Skeletal muscle satellite cell (primary cell): ENCODE measurements at regions not wholly inside any gene's neighbourhood (a gene's known extent, or its start where the extent isn't known, plus 50 kb on each side); places are given as distances from the start of the nearest gene placed in this dataset.
A peak's percentile ranks its signal among the peaks of the same experiment; 100 is the strongest.
"Not testable (repeated sequence)": the region's sequence is repeated elsewhere in the genome, so short reads cannot be mapped to it uniquely, and the experiment has no call there.

Experiments used
- H3K27me3 ChIP-seq: 2 replicates; pipeline ENCODE4 v1.7.0; 2013; ENCODE audit warnings: low read length; ENCODE audit not compliant: control insufficient read depth, insufficient read depth
- H3K36me3 ChIP-seq: 2 replicates; pipeline ENCODE4 v1.7.0; 2013; ENCODE audit warnings: mild to moderate bottlenecking, control low read depth, low read length; ENCODE audit not compliant: insufficient read depth
- H3K4me1 ChIP-seq: 2 replicates; pipeline ENCODE4 v1.7.0; 2013; ENCODE audit warnings: low read length; ENCODE audit not compliant: control insufficient read depth, insufficient read depth
- H3K4me2 ChIP-seq: 2 replicates; pipeline ENCODE4 v1.7.0; 2013; ENCODE audit warnings: mild to moderate bottlenecking, low read length
- H3K4me3 ChIP-seq: 2 replicates; pipeline ENCODE4 v1.7.0; 2013; ENCODE audit warnings: low read length
- H3K9ac ChIP-seq: 2 replicates; pipeline ENCODE4 v1.7.0; 2013; ENCODE audit warnings: mild to moderate bottlenecking, low read depth, low read length, moderate library complexity
- H3K9me3 ChIP-seq: replicated peaks from 2 replicates; pipeline ENCODE4 v1.7.0; 2013; ENCODE audit warnings: mild to moderate bottlenecking, control low read depth, low read length

DNA sequence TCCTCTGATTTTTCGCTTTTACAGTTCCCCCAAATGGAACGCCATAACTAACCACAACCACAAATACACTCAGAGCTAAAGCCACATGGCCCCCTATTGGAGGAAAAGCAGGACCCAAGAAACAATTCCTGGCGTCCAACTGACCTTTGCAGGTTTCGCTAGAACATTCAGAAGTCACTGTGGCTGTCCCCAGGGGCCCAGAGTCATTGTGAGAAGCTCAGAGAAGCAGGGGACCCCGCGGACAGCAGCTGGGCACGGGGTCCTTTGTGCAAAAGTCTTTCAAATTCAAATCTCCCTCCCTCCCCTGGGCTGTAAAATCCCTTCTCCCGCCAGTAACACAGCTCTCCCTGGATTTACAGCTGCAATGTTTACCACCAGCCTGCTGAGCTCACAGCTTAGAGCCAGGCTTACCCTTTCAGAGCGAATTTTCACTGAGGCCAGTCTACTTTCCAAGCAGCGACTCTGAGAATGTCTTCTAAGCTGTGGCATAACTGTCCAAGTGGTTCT, 214.8 kb downstream of the CRLF2 start:
- peaks cover 5% of the 10 kb centered on the region for H3K9me3 ChIP-seq
- H3K36me3 ChIP-seq, result no peaks in the 10 kb centered on the region
- no peak overlapping the region for H3K4me2 ChIP-seq
- H3K4me1 ChIP-seq, result no peaks in the 10 kb centered on the region
- no peak overlapping the region for H3K4me3 ChIP-seq
- H3K9ac ChIP-seq, result no peak overlapping the region
- H3K27me3 ChIP-seq, result no peaks in the 10 kb centered on the region

DNA sequence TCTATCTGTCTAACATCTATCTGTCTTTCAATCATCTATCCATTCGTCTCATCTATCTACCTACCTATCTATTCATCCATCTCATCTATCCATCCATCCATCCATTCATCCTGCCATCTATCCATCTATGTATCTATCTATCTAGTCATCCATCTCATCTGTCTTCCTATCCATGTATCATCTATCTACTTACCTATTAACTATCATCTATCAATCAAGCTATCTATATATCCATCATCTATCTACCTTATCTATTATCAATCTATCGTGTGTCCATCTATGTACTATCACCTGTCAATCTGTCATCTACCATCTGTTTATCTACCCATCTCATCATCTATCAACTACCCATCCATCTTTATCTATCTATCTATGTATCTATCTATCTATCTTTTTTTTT, 217.7 kb downstream of the CRLF2 start:
- Histone ChIP-seq H3K36me3 (no peaks in the 10 kb centered on the region), H3K27me3 (no peaks in the 10 kb centered on the region), H3K4me1 (no peaks in the 10 kb centered on the region), H3K9me3 (peaks cover 5% of the 10 kb centered on the region), H3K4me3 (no peak overlapping the region), H3K4me2 (no peak overlapping the region), H3K9ac (no peak overlapping the region)

DNA sequence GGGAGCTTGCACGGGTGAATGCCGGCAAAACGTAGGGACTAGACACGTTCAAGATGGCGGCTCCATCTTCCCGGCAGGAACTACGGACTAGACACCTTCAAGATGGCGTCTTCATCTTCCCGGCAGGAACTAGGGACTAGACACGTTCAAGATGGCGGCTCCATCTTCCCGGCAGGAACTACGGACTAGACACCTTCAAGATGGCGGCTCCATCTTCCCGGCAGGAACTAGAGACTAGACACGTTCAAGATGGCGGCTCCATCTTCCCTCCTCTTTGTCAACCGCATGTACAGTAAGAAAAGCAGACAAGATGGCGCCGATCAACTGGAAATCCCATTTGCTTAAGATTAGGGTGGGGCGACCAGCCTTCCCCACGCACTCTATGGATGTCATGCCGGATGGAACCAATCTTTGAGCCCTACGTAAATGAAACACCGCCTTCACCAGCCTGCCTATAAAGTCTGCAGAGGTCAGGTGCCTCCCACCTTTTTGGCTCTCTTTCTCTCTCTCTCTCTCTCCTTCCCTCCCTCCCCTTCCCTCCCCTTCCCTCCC, 222.4 kb downstream of the CRLF2 start:
- Histone ChIP-seq H3K9ac (peak overlapping the region; percentile 61), H3K4me1 (peaks cover 3% of the 10 kb centered on the region), H3K27me3 (no peaks in the 10 kb centered on the region), H3K36me3 (no peaks in the 10 kb centered on the region), H3K9me3 (peaks cover 5% of the 10 kb centered on the region), H3K4me3 (peak overlapping the region; percentile 65), H3K4me2 (peak overlapping the region; percentile 69)

DNA sequence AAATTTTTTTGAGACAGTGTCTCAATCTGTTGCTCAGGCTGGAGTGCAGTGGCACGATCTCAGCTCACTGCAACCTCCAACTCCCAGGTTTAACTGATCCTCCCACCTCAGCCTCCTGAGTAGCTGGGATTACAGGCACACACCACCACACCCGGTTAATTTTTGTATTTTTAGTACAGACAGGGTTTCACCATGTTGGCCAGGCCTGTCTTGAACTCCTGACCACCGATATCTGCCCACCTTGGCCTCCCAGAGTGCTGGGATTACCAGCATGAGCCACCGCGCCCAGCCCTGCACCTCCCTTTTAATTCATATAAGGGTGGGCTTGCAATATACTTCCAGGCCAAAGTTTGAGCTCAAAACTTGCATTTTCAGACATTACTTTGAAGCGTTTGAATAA, 223.9 kb downstream of the CRLF2 start:
- H3K36me3 ChIP-seq, H3K4me2 ChIP-seq, H3K4me3 ChIP-seq, H3K27me3 ChIP-seq, H3K9ac ChIP-seq, H3K4me1 ChIP-seq, H3K9me3 ChIP-seq: not testable (repeated sequence)

DNA sequence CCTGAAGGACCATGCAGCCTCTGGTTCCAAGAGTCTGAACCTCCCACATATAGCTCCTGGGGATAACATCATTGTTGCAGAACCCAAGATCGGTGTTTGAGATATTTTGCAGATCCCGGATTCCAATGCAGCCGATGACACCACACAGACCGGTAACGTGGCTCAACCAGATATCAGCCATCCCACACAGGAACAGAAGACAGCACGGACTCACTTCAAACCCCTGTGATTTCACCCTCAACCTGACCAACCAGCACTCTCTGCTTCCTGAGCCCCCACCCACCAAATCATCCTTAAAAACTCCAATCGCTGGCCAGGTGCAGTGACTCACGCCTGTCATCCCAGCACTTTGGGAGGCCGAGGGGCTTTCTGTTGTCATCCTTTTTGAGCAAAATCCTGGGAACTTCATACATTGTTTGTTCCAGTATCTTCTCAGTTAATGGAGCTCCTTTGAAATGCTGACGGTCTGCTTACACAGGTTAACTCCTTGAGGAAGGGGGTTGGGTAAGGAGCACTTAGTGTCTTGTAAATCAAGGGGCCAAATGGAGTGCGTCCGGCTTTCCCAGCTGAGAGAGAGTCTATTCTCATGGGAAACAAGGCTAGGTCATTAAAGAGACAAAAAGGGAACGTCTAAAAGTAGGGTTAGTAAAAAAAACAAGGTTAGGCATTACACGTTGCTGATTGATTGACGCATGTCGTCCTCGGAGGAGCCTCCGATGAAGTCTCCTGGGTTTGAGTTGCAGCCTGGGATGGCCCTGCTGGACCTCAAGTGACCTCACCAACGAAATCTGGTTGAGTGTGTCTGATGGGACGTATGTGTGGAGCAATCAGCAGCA, 230.4 kb downstream of the CRLF2 start:
- Histone ChIP-seq H3K4me1 (no peaks in the 10 kb centered on the region), H3K9me3 (peaks cover under 1% of the 10 kb centered on the region), H3K9ac (no peak overlapping the region), H3K36me3 (no peaks in the 10 kb centered on the region), H3K4me3 (no peak overlapping the region), H3K27me3 (no peaks in the 10 kb centered on the region), H3K4me2 (no peak overlapping the region)

DNA sequence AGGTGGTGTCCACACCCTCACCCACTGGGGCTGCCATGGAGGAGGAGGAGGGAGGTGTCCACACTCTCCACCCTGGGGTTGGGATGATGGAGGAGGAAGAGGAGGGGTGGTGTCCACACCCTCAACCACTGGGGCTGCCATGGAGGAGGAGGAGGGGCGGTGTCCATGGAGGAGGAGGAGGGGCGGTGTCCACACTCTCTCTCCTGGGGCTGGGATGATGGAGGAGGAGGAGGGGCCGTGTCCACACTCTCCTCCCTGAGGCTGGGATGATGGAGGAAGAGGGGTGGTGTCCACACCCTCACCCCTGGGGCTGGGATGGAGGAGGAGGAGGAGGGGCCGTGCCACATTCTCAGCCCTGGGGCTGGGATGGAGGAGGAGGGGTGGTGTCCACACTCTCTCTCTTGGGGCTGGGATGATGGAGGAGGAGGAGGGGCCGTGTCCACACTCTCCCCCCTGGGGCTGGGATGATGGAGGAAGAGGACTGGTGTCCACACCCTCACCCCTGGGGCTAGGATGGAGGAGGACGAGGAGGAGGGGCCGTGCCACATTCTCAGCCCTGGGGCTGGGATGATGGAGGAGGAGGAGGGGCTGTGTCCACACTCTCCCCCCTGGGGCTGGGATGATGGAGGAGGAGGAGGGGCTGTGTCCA, 231.7 kb downstream of the CRLF2 start:
- Histone ChIP-seq H3K9me3 (peaks cover 4% of the 10 kb centered on the region), H3K4me3 (no peak overlapping the region), H3K4me2 (no peak overlapping the region), H3K27me3 (no peaks in the 10 kb centered on the region), H3K4me1 (no peaks in the 10 kb centered on the region), H3K36me3 (no peaks in the 10 kb centered on the region), H3K9ac (no peak overlapping the region)

DNA sequence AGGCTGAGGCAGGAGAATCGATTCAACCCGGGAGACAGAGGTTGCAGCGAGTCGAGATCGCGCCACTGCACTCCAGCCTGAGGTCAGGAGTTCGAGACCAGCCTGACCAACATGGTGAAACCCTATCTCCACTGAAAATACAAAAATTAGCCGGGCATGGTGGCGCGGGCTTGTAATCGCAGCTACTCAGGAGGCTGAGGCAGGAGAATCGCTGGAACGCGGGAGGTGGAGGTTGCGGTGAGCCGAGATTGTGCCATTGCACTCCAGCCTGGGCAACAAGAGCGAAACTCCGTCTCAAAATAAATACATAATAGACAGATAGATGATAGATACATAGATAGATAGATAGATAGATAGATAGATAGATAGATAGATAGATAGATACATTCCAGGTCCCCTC, 233.3 kb downstream of the CRLF2 start:
- H3K4me1 ChIP-seq, H3K9ac ChIP-seq, H3K36me3 ChIP-seq, H3K4me3 ChIP-seq, H3K27me3 ChIP-seq, H3K9me3 ChIP-seq, H3K4me2 ChIP-seq: not testable (repeated sequence)

DNA sequence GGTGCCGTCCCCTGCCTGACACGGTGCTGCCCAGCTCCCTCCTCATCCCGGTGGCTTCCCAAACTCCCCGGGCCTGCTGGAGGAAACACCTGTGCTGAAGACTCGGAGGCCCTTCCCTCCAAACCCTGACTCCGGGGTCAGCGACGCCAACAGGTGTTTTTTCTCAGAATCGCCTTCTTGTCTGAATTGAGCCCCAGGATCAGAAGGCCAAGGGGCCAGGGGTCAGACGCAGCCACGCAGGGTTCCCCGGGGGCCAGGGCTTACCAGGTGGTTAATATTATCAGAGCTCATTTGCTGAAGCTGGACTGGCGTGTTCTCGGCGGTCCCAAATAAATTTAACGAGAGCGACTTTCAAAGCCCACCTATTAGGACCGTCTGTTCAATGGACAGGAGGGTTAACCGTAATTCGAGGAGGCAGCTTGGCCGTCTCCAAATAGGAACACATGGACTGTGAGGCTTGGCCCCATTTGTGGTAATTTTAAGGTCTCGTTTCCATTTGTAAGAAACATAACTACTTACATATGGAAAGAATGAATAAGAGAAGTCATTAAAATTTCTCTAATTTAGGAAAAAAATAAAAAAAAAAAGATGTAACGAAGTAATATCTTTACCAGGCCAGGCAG, 239.3 kb downstream of the CRLF2 start:
- peaks cover 4% of the 10 kb centered on the region for H3K9me3 ChIP-seq
- H3K4me2 ChIP-seq, result no peak overlapping the region
- no peaks in the 10 kb centered on the region for H3K27me3 ChIP-seq
- no peak overlapping the region for H3K9ac ChIP-seq
- H3K4me1 ChIP-seq, result no peaks in the 10 kb centered on the region
- H3K36me3 ChIP-seq, result no peaks in the 10 kb centered on the region
- no peak overlapping the region for H3K4me3 ChIP-seq

DNA sequence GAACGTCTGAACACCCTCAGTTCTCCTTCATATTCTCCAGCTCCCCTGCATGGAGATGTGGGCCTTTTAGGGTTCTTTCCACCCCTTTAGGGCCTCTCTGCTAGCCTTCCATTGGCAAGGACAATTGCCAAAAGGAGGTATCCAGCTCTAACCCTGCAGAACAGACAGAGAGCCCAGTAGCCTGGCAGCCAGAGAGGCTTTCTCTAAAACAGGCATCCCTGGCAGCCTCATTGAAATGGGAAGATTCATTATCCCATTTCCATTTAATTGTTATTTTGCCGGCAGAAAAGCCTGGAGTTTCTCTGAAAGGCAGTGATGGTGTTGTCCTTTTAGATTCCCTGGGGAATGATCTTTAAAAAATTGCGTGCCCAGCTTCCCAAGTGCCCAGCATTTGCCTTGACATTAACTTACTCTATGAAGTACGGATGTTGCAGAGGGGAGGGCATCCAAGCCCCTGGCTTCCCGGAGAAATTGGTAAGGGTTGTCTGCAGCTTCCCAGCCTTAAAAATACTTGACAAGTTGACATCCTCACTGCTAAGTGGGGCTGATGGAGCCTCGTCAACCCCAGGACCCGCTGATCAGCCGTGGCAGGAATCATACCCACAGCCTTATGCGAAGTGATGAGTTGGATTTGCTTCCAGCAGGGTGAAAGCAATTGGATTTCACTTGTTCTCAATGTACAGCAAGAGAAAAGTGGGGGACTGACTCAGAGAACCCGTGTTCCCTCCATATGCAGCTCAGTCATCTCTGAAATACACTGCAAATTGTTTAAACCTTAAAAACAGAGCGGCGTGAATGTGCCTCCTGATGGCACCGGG, 244.1 kb downstream of the CRLF2 start:
- Histone ChIP-seq H3K9ac (no peak overlapping the region), H3K4me1 (no peaks in the 10 kb centered on the region), H3K4me2 (no peak overlapping the region), H3K36me3 (no peaks in the 10 kb centered on the region), H3K4me3 (no peak overlapping the region), H3K27me3 (no peaks in the 10 kb centered on the region), H3K9me3 (peaks cover 4% of the 10 kb centered on the region)

DNA sequence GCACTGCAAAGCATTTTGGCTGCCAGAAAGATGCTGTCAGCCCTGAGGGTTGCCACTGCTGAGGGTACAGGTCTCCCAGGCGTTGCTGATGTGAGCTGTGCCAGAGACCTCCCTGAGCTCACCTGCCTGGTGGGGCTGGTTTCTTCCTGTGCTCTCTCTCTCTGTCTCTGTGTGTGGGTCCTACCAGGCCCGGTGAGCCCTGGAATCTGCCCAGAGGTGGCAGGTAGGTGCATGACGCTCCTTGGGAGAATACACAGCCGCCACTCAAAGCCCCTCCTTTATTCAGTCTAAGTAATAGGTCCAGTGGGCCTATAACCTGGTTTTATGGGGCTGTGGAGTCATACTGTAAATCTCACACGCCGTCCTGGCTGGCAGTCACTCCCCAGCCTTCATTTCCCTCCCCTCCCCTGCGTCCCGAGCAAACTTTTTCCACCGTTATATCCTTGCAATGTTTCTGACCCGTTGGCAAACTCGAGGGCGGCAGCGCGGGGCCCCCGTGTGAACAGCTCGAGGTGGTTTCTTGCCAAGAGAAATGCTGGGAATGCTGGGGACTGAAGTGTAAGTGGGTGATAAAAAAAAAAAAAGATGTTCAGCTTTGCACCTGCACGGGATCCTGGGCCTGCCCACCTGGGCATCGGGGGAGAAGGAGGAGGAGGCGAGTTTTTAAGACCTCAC, 245.9 kb downstream of the CRLF2 start:
- Histone ChIP-seq H3K4me2 (no peak overlapping the region), H3K4me1 (no peaks in the 10 kb centered on the region), H3K36me3 (no peaks in the 10 kb centered on the region), H3K9ac (no peak overlapping the region), H3K27me3 (no peaks in the 10 kb centered on the region), H3K4me3 (no peak overlapping the region), H3K9me3 (peaks cover 4% of the 10 kb centered on the region)
